ENCODE measurements at regions not wholly inside any gene's neighbourhood (a gene's known extent, or its start where the extent isn't known, plus 50 kb on each side); places are given as distances from the start of the nearest gene placed in this dataset.

DNA sequence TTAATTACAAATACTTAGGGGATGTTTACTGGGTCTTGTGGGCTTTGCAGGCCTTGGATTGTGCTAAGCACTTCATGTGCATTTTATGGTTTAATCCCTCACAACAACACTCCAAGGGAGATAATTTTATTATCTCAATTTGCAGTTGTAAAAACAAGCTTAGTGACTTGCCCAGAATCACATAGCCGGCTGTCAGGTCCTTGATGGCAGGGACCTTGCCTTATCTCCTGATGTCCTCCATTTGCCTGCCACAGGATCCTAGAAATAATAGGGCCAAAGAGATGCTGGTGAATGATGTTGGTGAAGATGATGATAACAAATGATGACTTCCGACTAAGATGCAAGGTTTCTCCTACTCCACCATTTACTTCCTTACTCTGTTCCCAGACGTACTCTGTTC, 385.4 kb downstream of the TMEM135 start:
- no peaks in the 10 kb centered on the region for H3K9me3 Mint-ChIP-seq
- WGBS (ENCODE audit: insufficient coverage), result 93% methylated on average over 3 of the region's 3 CpGs

DNA sequence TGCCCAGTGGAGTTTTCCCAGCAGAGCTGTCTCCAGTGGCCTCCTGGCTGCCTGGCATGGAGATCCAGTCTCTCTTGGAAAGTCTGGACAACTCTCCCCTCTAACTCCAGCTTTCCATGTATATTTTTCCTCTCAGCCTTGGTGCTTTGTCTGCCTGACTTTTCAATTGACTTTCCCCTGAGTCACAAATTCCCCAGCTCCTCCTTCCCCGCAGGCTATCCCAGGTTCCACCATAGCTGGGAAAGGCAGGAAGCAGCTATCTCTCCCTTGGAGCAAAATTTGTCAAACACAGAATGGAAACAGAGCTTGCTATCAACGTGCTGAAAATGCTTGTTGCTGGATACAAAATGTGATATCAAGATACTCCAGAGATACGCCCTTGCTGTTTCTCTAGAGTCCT, 384.8 kb downstream of the TMEM135 start:
- DNase-seq (no peak), ATAC-seq (no peak)
- no peak overlapping the region for H3K4me3 ChIP-seq (ENCODE audit: low read length)
- intact Hi-C loops (cut with micrococcal nuclease), result no loop called here
- H3K27ac ChIP-seq (ENCODE audit: low read length), result no peak overlapping the region
- Mint-ChIP-seq H3K36me3 (no peaks in the 10 kb centered on the region), H3K4me3 (no peak overlapping the region), H3K27me3 (ENCODE audit: low read depth in 2 of 2) (peaks cover 6 to 12% of the 10 kb centered on the region in 2 donors), H3K9me3 (no peaks in the 10 kb centered on the region), H3K4me1 (no peaks in the 10 kb centered on the region), H3K27ac (no peak overlapping the region)
- no peaks in the 10 kb centered on the region for H3K9me3 ChIP-seq (ENCODE audit: control insufficient read depth, insufficient read depth, low read length)
- H3K36me3 ChIP-seq (ENCODE audit: control insufficient read depth, insufficient read depth, low read length), result no peaks in the 10 kb centered on the region
- no peaks in the 10 kb centered on the region for H3K27me3 ChIP-seq (ENCODE audit: control insufficient read depth, insufficient read depth, low read length)
- H3K4me1 ChIP-seq (ENCODE audit: control insufficient read depth, insufficient read depth, low read length), result no peaks in the 10 kb centered on the region
- WGBS (ENCODE audit: insufficient coverage), result 74% methylated on average over 3 of the region's 3 CpGs
- TF ChIP-seq, protein P1, sequence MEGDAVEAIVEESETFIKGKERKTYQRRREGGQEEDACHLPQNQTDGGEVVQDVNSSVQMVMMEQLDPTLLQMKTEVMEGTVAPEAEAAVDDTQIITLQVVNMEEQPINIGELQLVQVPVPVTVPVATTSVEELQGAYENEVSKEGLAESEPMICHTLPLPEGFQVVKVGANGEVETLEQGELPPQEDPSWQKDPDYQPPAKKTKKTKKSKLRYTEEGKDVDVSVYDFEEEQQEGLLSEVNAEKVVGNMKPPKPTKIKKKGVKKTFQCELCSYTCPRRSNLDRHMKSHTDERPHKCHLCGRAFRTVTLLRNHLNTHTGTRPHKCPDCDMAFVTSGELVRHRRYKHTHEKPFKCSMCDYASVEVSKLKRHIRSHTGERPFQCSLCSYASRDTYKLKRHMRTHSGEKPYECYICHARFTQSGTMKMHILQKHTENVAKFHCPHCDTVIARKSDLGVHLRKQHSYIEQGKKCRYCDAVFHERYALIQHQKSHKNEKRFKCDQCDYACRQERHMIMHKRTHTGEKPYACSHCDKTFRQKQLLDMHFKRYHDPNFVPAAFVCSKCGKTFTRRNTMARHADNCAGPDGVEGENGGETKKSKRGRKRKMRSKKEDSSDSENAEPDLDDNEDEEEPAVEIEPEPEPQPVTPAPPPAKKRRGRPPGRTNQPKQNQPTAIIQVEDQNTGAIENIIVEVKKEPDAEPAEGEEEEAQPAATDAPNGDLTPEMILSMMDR (IDR thresholded peaks at IDR 0.05), result no peak

More for the DNA sequence above, 385.4 kb downstream of the TMEM135 start:
- ATAC-seq (no peak), DNase-seq (no peak)
- no peak overlapping the region for H3K4me3 ChIP-seq (ENCODE audit: low read length)
- peaks cover 6 to 12% of the 10 kb centered on the region in 2 donors for H3K27me3 Mint-ChIP-seq (ENCODE audit: low read depth in 2 of 2)
- H3K36me3 ChIP-seq (ENCODE audit: control insufficient read depth, insufficient read depth, low read length), result no peaks in the 10 kb centered on the region
- no peaks in the 10 kb centered on the region for H3K27me3 ChIP-seq (ENCODE audit: control insufficient read depth, insufficient read depth, low read length)
- TF ChIP-seq, protein P1 (IDR thresholded peaks at IDR 0.05), result no peak
- no peak overlapping the region for H3K27ac ChIP-seq (ENCODE audit: low read length)
- no peaks in the 10 kb centered on the region for H3K9me3 ChIP-seq (ENCODE audit: control insufficient read depth, insufficient read depth, low read length)
- H3K4me1 ChIP-seq (ENCODE audit: control insufficient read depth, insufficient read depth, low read length), result no peaks in the 10 kb centered on the region
- H3K36me3 Mint-ChIP-seq, result no peaks in the 10 kb centered on the region
- H3K27ac Mint-ChIP-seq, result no peak overlapping the region
- H3K4me3 Mint-ChIP-seq, result no peak overlapping the region
- intact Hi-C loops (cut with micrococcal nuclease), result no loop called here
- no peaks in the 10 kb centered on the region for H3K4me1 Mint-ChIP-seq

DNA sequence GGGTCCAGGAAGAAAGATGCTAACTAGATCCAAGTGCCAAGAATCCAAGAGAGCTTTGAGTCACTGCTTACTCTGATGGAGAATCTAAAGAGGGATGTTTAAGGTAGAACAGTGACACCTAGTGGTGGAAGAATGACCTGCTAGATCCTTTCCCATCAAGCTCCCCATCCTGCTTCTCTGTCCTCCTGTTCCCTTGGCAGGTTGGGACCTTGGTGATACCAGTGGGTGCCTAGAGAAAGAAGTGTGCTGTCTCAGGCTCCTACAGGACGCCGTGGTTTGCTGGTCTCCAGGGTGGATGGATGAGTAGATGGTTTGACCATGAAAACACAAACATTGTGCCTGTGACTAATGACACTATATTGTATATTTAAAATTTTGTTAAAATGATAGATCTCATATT, 383.7 kb downstream of the TMEM135 start:
- no peak overlapping the region for H3K4me3 ChIP-seq (ENCODE audit: low read length)
- 13% methylated on average over 2 of the region's 2 CpGs for WGBS (ENCODE audit: insufficient coverage)
- H3K4me1 Mint-ChIP-seq, result no peaks in the 10 kb centered on the region
- H3K4me3 Mint-ChIP-seq, result no peak overlapping the region
- no peaks in the 10 kb centered on the region for H3K9me3 ChIP-seq (ENCODE audit: control insufficient read depth, insufficient read depth, low read length)
- intact Hi-C loops (cut with micrococcal nuclease), result loop anchor here (1.0 kb wide), 2 partner anchors 68 to 482 kb away; no protein-coding TSS in a partner anchor
- peaks cover 2 to 12% of the 10 kb centered on the region in 2 donors for H3K27me3 Mint-ChIP-seq (ENCODE audit: low read depth in 2 of 2)
- H3K9me3 Mint-ChIP-seq, result no peaks in the 10 kb centered on the region
- no peaks in the 10 kb centered on the region for H3K36me3 Mint-ChIP-seq
- TF ChIP-seq, protein P1 (IDR thresholded peaks at IDR 0.05), result peak; percentile 84
- peak in 2 of 3 donors; percentile 55 to 74 for ATAC-seq
- no peaks in the 10 kb centered on the region for H3K27me3 ChIP-seq (ENCODE audit: control insufficient read depth, insufficient read depth, low read length)
- H3K4me1 ChIP-seq (ENCODE audit: control insufficient read depth, insufficient read depth, low read length), result no peaks in the 10 kb centered on the region
- no peaks in the 10 kb centered on the region for H3K36me3 ChIP-seq (ENCODE audit: control insufficient read depth, insufficient read depth, low read length)
- DNase-seq, result peak in 1 of 2 donors; percentile 75
- H3K27ac Mint-ChIP-seq, result no peak overlapping the region
- H3K27ac ChIP-seq (ENCODE audit: low read length), result no peak overlapping the region

DNA sequence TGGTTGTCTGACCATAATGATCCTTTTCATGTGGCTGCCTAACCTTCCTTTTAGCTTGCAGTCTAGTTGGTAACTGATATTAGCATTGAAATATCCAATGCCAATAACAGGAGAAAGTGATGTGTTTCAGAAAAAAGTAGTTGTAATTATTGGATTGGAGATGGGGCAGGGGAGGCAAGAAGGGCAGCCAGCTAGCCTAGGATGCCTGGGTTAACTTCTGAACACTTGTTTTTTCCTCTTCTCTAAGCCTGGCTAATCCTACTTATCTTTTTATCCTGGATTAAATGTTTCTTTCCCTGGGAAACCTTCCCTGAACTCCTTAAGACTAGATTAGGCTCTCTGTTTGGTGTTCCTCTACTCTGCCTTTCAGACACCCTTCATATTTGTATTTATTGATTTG, 380.2 kb downstream of the TMEM135 start:
- H3K4me1 ChIP-seq (ENCODE audit: control insufficient read depth, insufficient read depth, low read length), result no peaks in the 10 kb centered on the region
- ATAC-seq (no peak), DNase-seq (no peak)
- Mint-ChIP-seq H3K4me3 (no peak overlapping the region), H3K4me1 (no peaks in the 10 kb centered on the region), H3K9me3 (no peaks in the 10 kb centered on the region), H3K36me3 (no peaks in the 10 kb centered on the region), H3K27ac (no peak overlapping the region), H3K27me3 (ENCODE audit: low read depth in 2 of 2) (peaks cover 2 to 25% of the 10 kb centered on the region in 2 donors)
- TF ChIP-seq, protein P1 (IDR thresholded peaks at IDR 0.05), result no peak
- no peaks in the 10 kb centered on the region for H3K36me3 ChIP-seq (ENCODE audit: control insufficient read depth, insufficient read depth, low read length)
- no peaks in the 10 kb centered on the region for H3K9me3 ChIP-seq (ENCODE audit: control insufficient read depth, insufficient read depth, low read length)
- intact Hi-C loops (cut with micrococcal nuclease), result loop anchor here (5.0 kb wide), 1 partner anchor 546 kb away; no protein-coding TSS in a partner anchor
- H3K27ac ChIP-seq (ENCODE audit: low read length), result no peak overlapping the region
- H3K4me3 ChIP-seq (ENCODE audit: low read length), result no peak overlapping the region
- no peaks in the 10 kb centered on the region for H3K27me3 ChIP-seq (ENCODE audit: control insufficient read depth, insufficient read depth, low read length)

All from natural killer cell (primary cell).